HG03064 (cell line): ENCODE measurements at regions not wholly inside any gene's neighbourhood (a gene's known extent, or its start where the extent isn't known, plus 50 kb on each side); places are given as distances from the start of the nearest gene placed in this dataset.

Source experiments
- ATAC-seq: cut with Tn5 transposase; IDR thresholded peaks from one replicate; pipeline ENCODE4 v1.9.1; 2021; ENCODE audit warnings: low read depth; ENCODE audit not compliant: unreplicated experiment

- no peak for ATAC-seq
Observed at GRCh38 chr1:186620566-186621350, 59.5 kb downstream of the PTGS2 start.

DNA sequence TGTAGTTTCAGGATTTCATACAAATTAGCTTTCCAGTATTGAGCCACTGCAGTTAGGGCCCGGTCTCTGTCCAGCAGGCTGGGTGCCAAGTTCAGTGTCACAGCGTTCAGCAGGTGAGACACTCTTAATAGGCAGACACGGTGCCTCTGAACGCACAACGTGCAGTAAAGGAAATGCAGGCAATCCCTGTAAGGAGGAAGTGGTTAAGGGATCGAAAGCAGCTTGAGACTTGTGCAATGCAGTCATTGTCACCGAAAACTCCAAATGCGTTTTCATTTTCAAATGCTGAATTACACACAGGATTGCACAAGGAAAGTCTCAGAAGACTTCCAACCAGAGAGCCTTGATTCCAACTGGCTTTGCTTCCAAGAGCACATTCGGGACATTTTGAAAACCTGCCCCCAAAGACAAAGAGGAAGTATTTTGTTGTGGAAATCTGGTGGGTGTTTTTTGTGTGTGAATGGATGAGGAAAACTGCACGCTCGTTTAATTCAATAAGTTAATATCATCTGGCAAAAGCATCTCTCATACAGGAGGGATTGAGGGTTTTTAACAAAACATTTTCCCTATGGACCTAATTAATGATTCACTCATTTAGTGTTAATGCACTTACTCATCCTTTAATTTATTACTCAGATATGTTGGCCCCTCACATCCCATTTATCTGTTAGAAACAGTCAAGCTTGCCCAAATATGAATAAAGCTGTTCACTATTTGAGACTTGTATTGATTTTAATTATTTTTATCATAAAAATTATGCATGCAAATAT lies 61.6 kb downstream of the PTGS2 start:
- ATAC-seq, result peak; percentile 100

DNA sequence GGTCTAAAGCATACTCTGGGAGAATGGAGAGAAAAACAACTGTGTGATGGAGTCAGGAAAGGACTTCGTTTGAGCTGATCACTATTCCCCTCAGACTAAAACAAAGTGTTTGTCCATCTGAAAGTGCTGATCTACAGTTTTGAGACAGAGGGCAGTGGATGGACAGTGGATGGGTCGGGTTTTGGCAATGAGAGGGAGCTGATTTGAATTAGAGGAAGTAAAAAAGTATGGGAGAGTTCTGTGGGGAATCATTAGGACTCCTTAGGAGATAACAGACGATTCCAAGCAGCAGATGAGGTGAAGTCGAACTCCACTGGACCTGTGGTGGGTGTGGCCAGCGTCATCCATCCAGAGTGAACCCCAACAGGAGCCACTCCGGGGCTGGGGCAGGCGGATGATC lies 62.3 kb downstream of the PTGS2 start:
- peak; percentile 13 for ATAC-seq

- ATAC-seq, result no peak
Observed at GRCh38 chr1:186616511-186616910, 63.7 kb downstream of the PTGS2 start.

GRCh38 chr1:186615332-186615731 lies 64.9 kb downstream of the PTGS2 start:
- no peak for ATAC-seq

- no peak for ATAC-seq
Observed at GRCh38 chr1:186611156-186611555, 69.1 kb downstream of the PTGS2 start.

- ATAC-seq, result no peak
Observed at GRCh38 chr1:186609183-186609582, 71.0 kb downstream of the PTGS2 start.

DNA sequence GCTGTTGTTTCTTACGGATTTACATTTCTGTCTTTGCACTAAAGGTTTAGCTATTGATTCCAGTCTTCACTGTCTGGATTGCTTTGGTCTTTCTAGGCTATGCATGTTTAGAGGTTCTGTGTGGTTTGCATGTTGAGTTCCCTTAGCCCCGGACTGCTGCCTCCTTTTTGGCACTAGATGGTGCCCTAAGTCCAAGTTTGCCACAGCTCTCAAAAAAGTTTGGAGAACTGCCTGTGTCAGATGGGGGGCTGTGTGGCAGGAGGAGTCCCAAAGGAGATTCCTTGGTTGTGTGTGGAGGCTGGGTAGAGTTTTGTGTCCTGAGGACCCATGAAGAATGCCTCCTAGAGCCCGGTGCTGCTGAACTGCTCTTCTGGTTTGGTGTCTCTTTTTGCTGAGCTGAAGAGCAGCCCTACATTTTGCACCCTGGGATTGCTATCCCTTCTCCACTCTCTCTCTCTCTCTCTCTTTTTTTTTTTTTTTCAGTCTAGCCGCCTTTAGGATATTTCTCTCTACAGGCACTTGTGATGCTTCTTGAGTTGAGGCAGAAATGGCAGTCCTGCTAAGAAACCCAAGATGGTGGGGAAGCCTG lies 74.4 kb downstream of the PTGS2 start:
- no peak for ATAC-seq

DNA sequence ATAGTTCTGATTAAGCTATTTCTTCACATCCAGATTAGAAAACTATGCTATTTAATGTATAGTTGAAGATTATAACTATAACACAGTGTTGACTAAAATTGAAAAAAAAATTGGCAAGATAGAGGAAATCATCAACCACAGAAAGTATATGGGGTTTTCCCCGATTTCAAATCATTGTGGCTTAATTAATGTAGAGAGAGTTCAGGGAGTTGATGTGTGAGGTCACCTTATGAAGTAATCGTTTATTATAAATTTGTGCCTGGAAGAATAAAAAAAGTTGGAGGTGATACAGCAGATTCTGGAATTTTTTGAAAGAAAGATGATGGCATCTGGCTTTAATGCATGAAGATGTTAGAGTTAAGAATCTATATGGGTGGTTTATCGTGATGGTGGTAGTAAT lies 84.3 kb downstream of the PTGS2 start:
- no peak for ATAC-seq

- no peak for ATAC-seq
Observed at GRCh38 chr1:186578325-186579016, 101.8 kb downstream of the PTGS2 start.

GRCh38 chr1:186577633-186578032 lies 102.6 kb downstream of the PTGS2 start:
- no peak for ATAC-seq

- ATAC-seq, result no peak
Observed at GRCh38 chr1:186577216-186577615, 103.0 kb downstream of the PTGS2 start.

- ATAC-seq, result no peak
Observed at GRCh38 chr1:186575348-186575747, 104.9 kb downstream of the PTGS2 start.

DNA sequence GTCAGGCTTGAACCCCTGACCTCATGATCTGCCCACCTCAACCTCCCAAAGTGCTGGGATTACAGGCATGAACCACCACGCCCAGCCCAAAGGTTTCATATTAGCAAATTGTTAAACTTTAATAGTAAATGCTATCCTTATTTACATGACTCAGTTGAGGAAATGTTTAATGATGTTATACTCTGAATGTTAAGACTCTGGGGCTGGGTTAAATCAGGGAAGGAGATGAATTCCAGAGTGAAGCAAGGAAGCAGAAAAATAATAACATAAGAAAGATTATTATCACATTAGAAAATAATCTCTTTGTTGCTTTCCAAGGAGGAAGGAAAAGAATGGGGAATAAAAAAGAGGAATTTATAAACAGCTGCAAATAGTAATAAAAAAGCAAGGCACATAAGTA lies 105.3 kb downstream of the PTGS2 start:
- ATAC-seq, result no peak

DNA sequence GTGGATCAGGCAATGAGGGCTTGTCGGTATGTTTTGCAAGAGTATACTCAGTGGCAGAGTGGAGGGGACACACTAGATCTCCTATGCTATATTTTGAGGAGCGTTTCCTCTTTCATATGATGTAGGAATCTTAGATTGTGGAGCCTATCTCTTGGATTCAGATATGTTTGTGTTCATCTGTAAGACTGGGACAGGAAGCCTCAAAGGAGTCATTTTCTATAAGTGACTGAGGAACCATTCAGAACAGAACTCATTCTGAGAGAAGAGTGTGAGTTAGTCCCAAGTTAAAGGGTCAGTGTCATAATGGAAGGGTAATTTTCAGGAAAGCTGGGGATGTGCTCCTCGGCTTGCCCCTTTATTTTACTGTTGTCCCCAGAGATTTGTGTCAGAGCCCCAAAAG lies 107.7 kb downstream of the PTGS2 start:
- ATAC-seq, result no peak

- ATAC-seq, result no peak
Observed at GRCh38 chr1:186571771-186572170, 108.5 kb downstream of the PTGS2 start.

DNA sequence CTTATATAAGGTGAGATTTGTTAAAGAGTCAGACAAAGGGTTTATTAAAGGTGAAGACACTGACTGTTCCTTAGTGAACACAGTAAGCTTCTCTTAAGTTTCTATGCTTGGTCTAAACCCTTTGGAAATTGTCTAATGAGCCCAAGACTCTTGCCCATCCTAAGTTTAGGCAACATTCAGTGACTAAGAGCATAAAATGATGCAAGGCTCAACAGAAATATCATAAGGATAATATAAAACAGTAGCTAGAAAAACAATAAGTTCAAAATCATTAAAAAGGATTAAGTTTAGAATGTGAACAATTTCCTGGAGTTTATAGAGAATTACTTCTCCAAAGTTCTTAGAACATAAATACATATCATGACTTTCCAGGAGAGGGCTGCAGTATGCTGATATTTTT lies 108.9 kb upstream of the PDC start:
- no peak for ATAC-seq

DNA sequence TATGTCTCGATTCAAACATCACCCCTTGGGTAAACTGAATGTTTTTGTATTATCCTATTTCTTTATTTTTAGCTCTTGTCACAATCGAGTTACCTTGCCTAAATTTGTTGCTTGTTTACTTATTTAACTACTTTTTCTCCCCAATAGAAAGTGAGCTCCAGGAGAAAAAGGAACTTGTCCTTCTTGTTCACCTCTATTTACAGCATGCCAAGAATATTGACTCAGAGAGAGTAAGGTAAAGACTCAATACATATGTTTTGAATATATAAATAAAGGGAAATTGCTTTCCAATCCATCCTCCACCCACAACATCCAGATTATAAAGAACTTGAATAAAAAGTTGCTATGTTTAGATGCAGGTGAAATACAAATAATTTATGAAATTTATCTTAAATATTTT lies 107.3 kb upstream of the PDC start:
- ATAC-seq, result no peak

DNA sequence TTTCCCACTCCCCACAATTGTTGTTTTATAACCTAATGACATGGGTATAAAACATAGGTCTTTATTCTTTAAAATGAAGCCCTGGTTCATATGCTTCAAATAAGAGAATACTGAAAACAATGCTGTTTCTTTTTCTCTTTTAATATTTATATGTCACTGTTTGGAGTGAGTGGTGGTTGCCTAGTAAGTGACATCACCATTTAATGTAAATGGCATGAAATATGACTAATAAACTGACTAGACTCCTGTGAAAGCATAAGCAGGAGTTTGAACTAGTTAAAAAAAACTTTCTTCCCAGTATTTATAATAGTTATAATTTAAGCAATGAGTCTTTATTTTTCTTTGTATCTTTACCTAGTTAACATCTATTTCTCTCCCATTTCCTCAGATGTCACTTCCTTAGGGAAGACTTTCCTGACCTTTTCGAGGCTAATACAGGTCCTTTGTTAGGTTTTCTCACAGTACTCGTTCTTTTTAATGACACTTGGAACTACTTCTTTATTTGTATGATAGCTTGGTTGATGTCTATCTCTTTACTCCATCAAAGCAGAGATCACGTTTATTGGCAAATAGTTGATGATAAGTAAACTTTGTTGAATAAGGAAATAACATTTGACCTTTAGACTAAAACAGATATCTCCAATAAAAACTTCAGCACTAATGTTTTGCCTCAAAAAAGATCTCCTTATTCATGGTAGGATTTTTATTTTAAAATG lies 105.4 kb upstream of the PDC start:
- no peak for ATAC-seq

DNA sequence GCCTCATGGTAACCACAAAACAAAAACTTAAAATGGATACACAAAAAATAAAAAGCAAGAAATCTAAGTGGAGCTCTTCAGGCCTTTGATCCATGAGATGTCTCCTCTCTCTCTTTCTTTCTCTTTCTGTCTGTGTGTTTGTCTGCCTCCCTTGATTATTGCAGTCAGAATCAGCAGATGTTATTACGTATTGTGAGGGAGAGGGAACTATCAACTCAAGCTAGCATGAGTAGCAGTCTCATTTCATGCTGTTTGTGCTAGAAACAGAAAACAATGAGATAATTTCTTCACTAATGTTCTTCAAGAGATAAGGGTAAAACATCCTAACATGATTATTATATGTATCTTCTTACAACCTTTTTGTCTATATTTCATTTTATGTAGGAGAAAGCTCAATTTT lies 103.7 kb upstream of the PDC start:
- ATAC-seq, result no peak
